PC-9 (cell line): ENCODE measurements at regions not wholly inside any gene's neighbourhood (a gene's known extent, or its start where the extent isn't known, plus 50 kb on each side); places are given as distances from the start of the nearest gene placed in this dataset.

ENCODE experiments used
- EZH2 ChIP-seq: fragments of 200-600 bp; sonication (generic); IDR thresholded peaks from 2 replicates; pipeline ENCODE4 v1.8.0; 2017; ENCODE audit warnings: antibody characterized with exemption, low read depth
- TF ChIP-seq, protein P1 (sequence below): fragments of 200-600 bp; sonication (generic); conservative IDR thresholded peaks from 2 replicates; pipeline ENCODE4 v1.6.1; 2017; ENCODE audit warnings: mixed run types, antibody characterized with exemption, mild to moderate bottlenecking, moderate library complexity

DNA sequence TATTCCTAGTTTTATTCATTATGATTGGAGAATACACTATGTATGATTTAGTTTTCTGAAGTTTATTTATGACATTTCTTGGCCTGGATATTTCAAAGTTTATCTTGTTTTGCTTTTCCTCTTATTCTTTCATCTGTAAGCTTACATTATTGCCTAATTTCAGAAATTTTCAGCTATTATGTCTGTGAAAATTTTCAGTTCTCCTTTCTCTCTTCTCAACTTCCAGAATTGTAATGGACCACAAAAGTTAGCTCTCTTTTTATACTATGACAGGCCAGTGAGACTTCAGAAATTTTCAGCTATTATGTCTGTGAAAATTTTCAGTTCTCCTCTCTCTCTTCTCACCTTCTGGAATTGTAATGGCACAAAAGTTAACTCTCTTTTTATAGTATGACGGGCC, 97.2 kb upstream of the SCN7A start:
- TF ChIP-seq, protein P1, sequence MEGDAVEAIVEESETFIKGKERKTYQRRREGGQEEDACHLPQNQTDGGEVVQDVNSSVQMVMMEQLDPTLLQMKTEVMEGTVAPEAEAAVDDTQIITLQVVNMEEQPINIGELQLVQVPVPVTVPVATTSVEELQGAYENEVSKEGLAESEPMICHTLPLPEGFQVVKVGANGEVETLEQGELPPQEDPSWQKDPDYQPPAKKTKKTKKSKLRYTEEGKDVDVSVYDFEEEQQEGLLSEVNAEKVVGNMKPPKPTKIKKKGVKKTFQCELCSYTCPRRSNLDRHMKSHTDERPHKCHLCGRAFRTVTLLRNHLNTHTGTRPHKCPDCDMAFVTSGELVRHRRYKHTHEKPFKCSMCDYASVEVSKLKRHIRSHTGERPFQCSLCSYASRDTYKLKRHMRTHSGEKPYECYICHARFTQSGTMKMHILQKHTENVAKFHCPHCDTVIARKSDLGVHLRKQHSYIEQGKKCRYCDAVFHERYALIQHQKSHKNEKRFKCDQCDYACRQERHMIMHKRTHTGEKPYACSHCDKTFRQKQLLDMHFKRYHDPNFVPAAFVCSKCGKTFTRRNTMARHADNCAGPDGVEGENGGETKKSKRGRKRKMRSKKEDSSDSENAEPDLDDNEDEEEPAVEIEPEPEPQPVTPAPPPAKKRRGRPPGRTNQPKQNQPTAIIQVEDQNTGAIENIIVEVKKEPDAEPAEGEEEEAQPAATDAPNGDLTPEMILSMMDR, result no peak
- no peak for TF ChIP-seq EZH2
